SW480 (cell line): ENCODE measurements at regions not wholly inside any gene's neighbourhood (a gene's known extent, or its start where the extent isn't known, plus 50 kb on each side); places are given as distances from the start of the nearest gene placed in this dataset.
A peak's percentile ranks its signal among the peaks of the same experiment; 100 is the strongest.

Experiments
- DNase-seq: peaks from one replicate; pipeline ENCODE4 v3.0.0-alpha.2; 2016; ENCODE audit warnings: low spot score

GRCh38 chr5:8908055-8908683 lies 637.7 kb downstream of the SEMA5A start:
- DNase-seq, result peak; percentile 16

DNA sequence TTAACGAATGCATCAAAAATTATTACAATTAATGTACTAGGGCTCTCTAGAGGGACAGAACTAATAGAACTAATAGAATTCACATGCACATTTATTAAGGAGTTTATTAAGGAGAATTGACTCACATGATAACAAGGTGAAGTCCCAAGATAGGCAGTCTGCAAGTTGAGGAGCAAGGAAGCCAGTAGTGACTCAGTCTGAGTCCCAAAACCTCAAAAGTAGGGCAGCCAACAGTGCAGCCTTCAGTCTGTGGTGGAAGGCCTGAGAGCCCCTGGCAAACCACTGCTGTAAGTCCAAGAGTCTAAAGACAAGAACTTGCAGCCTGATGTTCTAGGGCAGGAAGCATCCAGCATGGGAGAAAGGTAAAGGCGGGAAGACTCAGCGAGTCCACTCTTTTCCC lies 633.8 kb downstream of the SEMA5A start:
- no peak for DNase-seq

GRCh38 chr5:8913522-8913921 lies 632.4 kb downstream of the SEMA5A start:
- DNase-seq, result no peak

- DNase-seq, result no peak
Measured at GRCh38 chr5:8919096-8919495, 626.8 kb downstream of the SEMA5A start.

- no peak for DNase-seq
Measured at GRCh38 chr5:8923526-8923925, 622.3 kb downstream of the SEMA5A start.

DNA sequence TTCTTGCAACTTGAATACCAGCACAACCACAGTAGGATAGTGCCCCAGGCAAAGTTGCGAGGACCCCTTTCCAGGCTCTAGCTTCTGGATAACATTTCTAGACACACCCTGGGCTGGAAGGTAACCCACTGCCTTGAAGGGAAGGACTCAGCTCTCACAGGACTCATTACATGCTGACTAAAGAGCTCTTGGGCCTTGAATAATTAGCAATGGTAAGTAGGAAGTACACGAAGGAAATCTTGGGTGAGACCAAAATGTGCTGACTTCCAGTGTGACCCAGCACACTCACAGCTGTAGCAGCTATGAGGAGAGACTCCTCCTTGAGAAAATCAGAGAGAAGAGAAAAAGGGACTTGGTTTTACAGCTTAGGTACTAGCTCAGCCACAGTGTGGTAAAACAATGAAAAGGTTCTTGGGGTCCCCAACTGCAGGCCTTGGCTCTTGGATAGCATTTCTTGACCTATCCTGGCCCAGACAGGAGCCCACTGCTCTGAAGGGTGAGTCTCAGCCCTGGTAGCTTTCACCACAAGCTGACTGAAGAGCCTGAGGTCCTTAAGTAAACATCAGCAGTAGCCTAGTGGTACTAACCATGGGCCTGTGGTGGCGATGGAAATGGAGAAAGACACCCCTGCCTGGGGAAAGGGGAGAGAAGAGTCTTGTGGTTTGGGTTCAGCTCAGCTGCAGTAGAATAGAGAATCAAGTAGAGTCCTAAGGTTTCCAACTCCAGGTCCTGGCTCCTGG lies 621.7 kb downstream of the SEMA5A start:
- no peak for DNase-seq

DNA sequence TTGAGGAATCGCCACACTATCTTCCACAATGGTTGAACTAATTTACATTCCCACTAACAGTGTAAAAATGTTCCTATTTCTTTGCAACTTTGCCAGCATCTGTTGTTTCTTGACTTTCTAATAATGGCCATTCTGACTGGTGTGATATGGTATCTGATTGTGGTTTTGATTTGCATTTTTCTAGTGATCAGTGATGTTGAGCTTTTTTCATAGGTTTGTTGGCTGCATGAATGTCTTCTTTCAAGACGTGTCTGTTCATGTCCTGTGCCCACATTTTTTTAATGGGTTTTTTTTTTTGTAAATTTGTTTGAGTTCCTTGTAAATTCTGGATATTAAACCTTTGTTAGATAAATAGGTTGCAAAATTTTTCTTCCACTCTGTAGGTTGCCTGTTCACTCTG lies 615.9 kb downstream of the SEMA5A start:
- no peak for DNase-seq

DNA sequence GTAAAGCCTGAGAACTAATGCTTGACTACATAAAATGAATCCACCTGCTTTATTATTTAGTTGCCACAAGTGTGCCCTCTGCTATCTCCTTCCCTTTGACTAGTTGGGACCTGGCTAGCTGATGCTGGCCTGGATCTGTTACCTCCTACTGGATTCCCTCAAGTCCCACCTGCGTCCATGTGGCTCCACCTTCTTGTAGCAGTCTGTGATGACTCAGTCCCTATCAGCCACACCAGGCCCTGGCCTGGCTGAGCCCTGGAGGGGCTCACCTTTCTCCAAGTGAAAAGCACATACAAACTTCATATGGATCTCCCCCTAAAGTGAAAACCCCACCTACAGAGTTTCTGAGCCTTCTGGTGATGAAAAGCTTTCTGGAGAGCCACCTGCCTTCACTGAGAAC lies 611.4 kb downstream of the SEMA5A start:
- DNase-seq, result no peak

DNA sequence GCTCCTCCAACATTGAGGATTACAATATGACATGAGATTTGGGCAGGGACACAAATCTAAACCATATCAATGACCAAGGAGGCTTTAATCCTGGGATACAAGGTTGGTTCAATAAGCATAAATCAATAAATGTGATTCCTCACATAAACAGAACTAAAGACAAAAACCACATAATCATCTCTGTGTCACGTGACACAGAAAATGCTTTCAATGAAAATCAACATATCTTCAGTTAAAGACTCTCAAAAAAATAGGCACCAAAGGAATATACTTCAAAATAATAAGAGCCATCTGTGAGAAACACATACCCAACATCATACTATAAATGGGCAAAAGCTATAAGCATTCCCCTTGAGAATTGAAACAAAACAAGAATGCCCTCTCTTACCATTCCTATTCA lies 604.9 kb downstream of the SEMA5A start:
- no peak for DNase-seq

GRCh38 chr5:8943301-8943700 lies 602.6 kb downstream of the SEMA5A start:
- DNase-seq, result no peak

GRCh38 chr5:8944005-8944404 lies 601.9 kb downstream of the SEMA5A start:
- no peak for DNase-seq

- no peak for DNase-seq
Measured at GRCh38 chr5:8945972-8946371, 599.9 kb downstream of the SEMA5A start.

- no peak for DNase-seq
Measured at GRCh38 chr5:8949908-8950307, 596.0 kb downstream of the SEMA5A start.

- DNase-seq, result no peak
Measured at GRCh38 chr5:8952147-8952546, 593.7 kb downstream of the SEMA5A start.

- no peak for DNase-seq
Measured at GRCh38 chr5:8953016-8953415, 592.9 kb downstream of the SEMA5A start.

DNA sequence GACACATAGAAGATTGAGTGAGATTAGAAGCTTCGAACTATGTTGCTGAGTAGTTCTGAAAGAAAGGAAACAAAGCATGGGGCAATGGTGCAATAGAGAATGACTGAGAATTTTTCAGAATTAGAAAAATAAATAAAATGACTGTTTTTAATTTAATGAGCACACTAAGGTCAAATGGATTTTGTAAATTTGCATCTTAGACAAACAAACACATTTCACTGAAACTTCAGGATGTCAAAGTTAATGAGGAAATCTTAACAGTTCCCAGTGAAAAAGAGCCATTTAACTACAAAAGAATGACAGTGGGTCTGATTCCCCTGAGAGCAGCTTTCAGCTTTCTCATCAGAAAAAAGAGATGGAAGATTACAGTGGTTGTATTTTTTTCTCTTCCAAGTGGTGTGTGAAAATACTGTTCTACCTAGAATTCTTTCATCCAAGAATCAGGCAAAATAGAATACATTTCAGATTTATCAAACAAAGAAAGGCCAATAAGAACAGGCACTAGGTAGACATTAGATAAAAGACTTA lies 591.9 kb downstream of the SEMA5A start:
- DNase-seq, result no peak

- no peak for DNase-seq
Measured at GRCh38 chr5:8954801-8955200, 591.1 kb downstream of the SEMA5A start.

DNA sequence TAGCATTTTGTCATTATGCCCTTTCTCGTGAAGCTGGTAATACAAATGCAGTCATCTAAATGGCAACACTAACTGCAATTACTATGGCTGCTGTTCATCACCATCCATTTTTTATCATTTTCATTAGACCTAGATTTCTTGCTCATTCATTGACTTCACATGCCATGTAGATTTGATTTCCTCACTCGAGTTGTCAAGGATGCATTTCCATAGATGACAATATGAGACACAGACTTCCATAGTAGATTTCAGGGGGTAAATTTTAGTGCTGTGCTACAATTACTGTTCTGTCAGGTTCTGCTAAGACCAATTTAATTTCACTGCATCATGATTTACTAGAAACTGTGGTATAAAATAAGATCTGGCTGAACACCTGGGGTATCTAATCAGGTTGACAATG lies 589.2 kb downstream of the SEMA5A start:
- DNase-seq, result no peak

DNA sequence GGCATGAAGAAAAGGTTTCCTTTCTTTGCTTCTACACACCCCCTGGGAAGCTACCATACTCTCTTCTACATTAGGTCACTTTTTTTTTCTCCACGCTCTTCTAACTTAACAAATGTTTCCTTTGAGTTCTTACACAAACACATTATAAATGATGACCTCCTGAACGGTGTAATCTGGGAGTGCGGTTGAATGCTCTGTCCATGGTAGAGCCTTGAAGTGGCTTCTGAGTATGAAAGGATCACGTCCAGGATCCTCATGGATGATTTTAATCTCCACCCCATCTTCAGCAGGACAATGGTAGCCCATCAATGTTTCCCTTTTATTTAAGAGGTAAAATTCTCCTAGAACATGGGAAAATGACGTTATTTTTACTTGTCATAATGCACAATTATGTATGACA lies 587.3 kb downstream of the SEMA5A start:
- no peak for DNase-seq

GRCh38 chr5:8961219-8961618 lies 584.7 kb downstream of the SEMA5A start:
- DNase-seq, result no peak

- no peak for DNase-seq
Measured at GRCh38 chr5:8961956-8962355, 583.9 kb downstream of the SEMA5A start.

- no peak for DNase-seq
Measured at GRCh38 chr5:8981016-8981415, 564.9 kb downstream of the SEMA5A start.

DNA sequence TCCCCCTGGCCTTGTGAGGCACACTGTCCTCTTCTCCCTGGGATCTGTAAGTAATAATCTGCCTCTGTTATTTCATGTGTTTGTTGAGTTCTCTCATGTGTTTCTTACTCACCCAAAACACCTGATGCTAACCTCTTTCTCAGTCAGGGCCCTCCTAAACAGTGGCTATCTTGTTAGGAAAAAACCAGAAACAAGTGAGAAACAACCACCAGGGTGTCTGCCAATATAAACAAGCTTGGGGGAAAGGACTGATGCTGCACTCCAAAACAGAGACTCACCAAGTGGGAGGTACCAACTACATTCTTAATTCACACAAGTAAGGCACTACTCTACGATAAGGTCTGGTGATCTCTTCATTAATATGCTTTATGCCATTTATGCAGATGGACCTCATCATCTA lies 564.4 kb downstream of the SEMA5A start:
- DNase-seq, result no peak

- no peak for DNase-seq
Measured at GRCh38 chr5:8984386-8984785, 561.5 kb downstream of the SEMA5A start.
